ENCODE measurements at regions not wholly inside any gene's neighbourhood (a gene's known extent, or its start where the extent isn't known, plus 50 kb on each side); places are given as distances from the start of the nearest gene placed in this dataset.

DNA sequence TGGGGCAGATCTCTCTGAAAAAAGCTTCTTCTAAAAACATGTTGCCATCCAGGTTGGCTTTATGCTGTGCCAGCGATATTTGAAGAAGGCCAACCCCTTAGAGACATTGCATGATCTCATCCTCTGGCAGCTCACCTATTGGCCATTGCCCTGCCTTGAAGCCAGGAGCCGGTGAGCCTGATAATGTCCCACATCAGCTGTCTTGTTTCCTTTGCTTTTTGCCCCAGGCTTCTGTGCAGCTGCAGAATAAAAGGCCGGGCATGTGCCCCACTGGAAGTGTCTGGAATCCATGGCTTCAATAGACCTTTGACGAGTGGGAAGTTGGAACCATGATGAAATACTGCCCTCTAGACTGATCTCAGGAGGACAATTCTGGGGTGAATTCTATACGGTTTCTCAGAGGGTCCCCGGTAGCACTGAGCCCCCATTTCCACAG lies 523.5 kb upstream of the ZEB2 start:
- Histone ChIP-seq H4K20me1 (ENCODE audit: control insufficient read depth, insufficient read depth, insufficient read length) (no peaks in the 10 kb centered on the region), H3K9ac (ENCODE audit: extremely low read depth, insufficient read length, low read length) (no peak overlapping the region), H3K4ac (ENCODE audit: low read depth, low read length) (no peak overlapping the region), H2BK15ac (ENCODE audit: low read depth, low read length) (no peak overlapping the region), H2AK5ac (ENCODE audit: insufficient read length, low read length) (no peak overlapping the region), H3K23me2 (ENCODE audit: insufficient read length, low read depth, low read length, poor library complexity, severe bottlenecking) (no peaks in the 10 kb centered on the region), H2AFZ (ENCODE audit: low read length) (no peak overlapping the region), H3K56ac (ENCODE audit: insufficient read length, low read depth, low read length) (no peak overlapping the region), H3K79me2 (ENCODE audit: insufficient read depth, low read length) (no peaks in the 10 kb centered on the region), H2BK120ac (ENCODE audit: low read depth, low read length, poor library complexity, severe bottlenecking) (no peak overlapping the region), H3K9me3 (ENCODE audit: control insufficient read depth, low read depth, low read length) (no peaks in the 10 kb centered on the region), H3K79me1 (ENCODE audit: insufficient read depth, low read depth, low read length, poor library complexity, severe bottlenecking) (no peaks in the 10 kb centered on the region), H3K14ac (ENCODE audit: insufficient read depth, low read length) (no peak overlapping the region), H2BK20ac (ENCODE audit: low read depth, low read length, poor library complexity, severe bottlenecking) (no peak overlapping the region), H2BK12ac (ENCODE audit: insufficient read length, low read depth, low read length) (no peak overlapping the region), H3K4me2 (ENCODE audit: insufficient read depth, insufficient read length, low read length) (no peak overlapping the region), H3T11ph (ENCODE audit: low read length) (no peak overlapping the region), H3K23ac (ENCODE audit: insufficient read length, low read depth, low read length) (no peak overlapping the region), H4K5ac (ENCODE audit: insufficient read length, low read depth, low read length) (no peak overlapping the region), H3K18ac (ENCODE audit: insufficient read length, low read depth, low read length) (no peak overlapping the region), H3K4me1 (ENCODE audit: insufficient read depth, low read length) (no peaks in the 10 kb centered on the region), H3K27ac (ENCODE audit: insufficient read length, low read depth, low read length) (no peak overlapping the region), H2BK5ac (ENCODE audit: insufficient read length, low read length) (no peak overlapping the region), H4K8ac (replicated peaks; ENCODE audit: insufficient read length, low read depth, low read length) (no peak overlapping the region), H3K27me3 (ENCODE audit: insufficient read depth, low read length) (no peaks in the 10 kb centered on the region), H4K91ac (ENCODE audit: insufficient read length, low read depth, low read length) (no peak overlapping the region)
- no peak overlapping the region; a peak in 1 of 7 replicates for H3K27ac Mint-ChIP-seq
- WGBS (ENCODE audit: extremely low coverage, insufficient read length, low lambda C conversion rate), result no CpG with 5 or more reads among the region's 6 CpGs
- peaks cover 7 to 9% of the 10 kb centered on the region in 2 experiments for H3K4me1 Mint-ChIP-seq
- H3K9me3 Mint-ChIP-seq, result no peaks in the 10 kb centered on the region
- DNase-seq, result no peak
- no peaks in the 10 kb centered on the region for H3K27me3 Mint-ChIP-seq (ENCODE audit: low read depth)
- TF ChIP-seq, protein P1, sequence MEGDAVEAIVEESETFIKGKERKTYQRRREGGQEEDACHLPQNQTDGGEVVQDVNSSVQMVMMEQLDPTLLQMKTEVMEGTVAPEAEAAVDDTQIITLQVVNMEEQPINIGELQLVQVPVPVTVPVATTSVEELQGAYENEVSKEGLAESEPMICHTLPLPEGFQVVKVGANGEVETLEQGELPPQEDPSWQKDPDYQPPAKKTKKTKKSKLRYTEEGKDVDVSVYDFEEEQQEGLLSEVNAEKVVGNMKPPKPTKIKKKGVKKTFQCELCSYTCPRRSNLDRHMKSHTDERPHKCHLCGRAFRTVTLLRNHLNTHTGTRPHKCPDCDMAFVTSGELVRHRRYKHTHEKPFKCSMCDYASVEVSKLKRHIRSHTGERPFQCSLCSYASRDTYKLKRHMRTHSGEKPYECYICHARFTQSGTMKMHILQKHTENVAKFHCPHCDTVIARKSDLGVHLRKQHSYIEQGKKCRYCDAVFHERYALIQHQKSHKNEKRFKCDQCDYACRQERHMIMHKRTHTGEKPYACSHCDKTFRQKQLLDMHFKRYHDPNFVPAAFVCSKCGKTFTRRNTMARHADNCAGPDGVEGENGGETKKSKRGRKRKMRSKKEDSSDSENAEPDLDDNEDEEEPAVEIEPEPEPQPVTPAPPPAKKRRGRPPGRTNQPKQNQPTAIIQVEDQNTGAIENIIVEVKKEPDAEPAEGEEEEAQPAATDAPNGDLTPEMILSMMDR (conservative IDR thresholded peaks at IDR 0.05), result no peak; the same call in 2 of the 3 replicates
- H3K36me3 Mint-ChIP-seq (ENCODE audit: insufficient read depth in 1 of 3, low read depth in 3 of 3), result no peaks in the 10 kb centered on the region; a peak in 3 of 7 replicates
- H3K4me3 Mint-ChIP-seq, result no peak overlapping the region
